LNCAP (cell line): ENCODE measurements at regions not wholly inside any gene's neighbourhood (a gene's known extent, or its start where the extent isn't known, plus 50 kb on each side); places are given as distances from the start of the nearest gene placed in this dataset.

Experiments
- CTCF ChIP-seq: fragments of 450-650 bp; IDR thresholded peaks from 2 replicates; pipeline ENCODE4 v1.5.1; 2017; ENCODE audit warnings: mild to moderate bottlenecking

- no peak for TF ChIP-seq CTCF
Observed at GRCh38 chr13:97883396-97883795, 70.1 kb upstream of the IPO5 start.

GRCh38 chr13:97884707-97885468, 68.6 kb upstream of the IPO5 start:
- no peak for TF ChIP-seq CTCF

- no peak for TF ChIP-seq CTCF
Observed at GRCh38 chr13:97885641-97886040, 67.8 kb upstream of the IPO5 start.

- TF ChIP-seq CTCF = no peak
Observed at GRCh38 chr13:97889803-97890202, 63.7 kb upstream of the IPO5 start.

- TF ChIP-seq CTCF = no peak
Observed at GRCh38 chr13:97890573-97890972, 62.9 kb upstream of the IPO5 start.

GRCh38 chr13:97892717-97893116, 60.8 kb upstream of the IPO5 start:
- TF ChIP-seq CTCF = no peak

GRCh38 chr13:97895383-97895782, 58.1 kb upstream of the IPO5 start:
- TF ChIP-seq CTCF = no peak

- no peak for TF ChIP-seq CTCF
Observed at GRCh38 chr13:97896446-97896845, 57.0 kb upstream of the IPO5 start.
